B cell (primary cell): ENCODE measurements at regions not wholly inside any gene's neighbourhood (a gene's known extent, or its start where the extent isn't known, plus 50 kb on each side); places are given as distances from the start of the nearest gene placed in this dataset.

Experiments used
- EZH2 ChIP-seq: IDR thresholded peaks from 2 replicates; pipeline ENCODE4 v1.6.1; 2012; ENCODE audit warnings: borderline replicate concordance, low read depth, mild to moderate bottlenecking, moderate library complexity, low read length; ENCODE audit not compliant: insufficient read depth, poor library complexity, severe bottlenecking
- TF ChIP-seq, protein P1 (sequence below): fragments of 200-600 bp; IDR thresholded peaks from one replicate; pipeline ENCODE4 v1.8.0; 2022; ENCODE audit warnings: antibody characterized with exemption, mild to moderate bottlenecking

DNA sequence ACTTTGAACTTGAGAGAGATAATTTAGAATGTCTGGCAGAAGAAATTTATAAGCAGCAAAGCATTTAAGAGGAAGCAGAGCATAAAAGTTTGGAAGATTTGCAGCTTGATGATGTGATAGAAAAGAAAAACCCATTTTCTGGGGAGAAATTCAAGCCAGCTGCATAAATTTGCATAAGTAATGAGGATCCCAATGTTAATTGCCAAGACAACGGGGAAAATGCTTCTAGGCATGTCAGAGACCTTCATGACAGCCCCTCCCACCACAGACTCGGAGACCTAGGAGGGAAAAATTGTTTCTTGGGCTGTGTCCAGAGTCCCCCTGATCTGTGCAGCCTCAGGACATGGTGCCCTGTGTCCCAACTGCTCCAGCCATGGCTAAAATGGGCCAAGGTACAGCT, 263.6 kb upstream of the POT1 start:
- TF ChIP-seq, protein P1, sequence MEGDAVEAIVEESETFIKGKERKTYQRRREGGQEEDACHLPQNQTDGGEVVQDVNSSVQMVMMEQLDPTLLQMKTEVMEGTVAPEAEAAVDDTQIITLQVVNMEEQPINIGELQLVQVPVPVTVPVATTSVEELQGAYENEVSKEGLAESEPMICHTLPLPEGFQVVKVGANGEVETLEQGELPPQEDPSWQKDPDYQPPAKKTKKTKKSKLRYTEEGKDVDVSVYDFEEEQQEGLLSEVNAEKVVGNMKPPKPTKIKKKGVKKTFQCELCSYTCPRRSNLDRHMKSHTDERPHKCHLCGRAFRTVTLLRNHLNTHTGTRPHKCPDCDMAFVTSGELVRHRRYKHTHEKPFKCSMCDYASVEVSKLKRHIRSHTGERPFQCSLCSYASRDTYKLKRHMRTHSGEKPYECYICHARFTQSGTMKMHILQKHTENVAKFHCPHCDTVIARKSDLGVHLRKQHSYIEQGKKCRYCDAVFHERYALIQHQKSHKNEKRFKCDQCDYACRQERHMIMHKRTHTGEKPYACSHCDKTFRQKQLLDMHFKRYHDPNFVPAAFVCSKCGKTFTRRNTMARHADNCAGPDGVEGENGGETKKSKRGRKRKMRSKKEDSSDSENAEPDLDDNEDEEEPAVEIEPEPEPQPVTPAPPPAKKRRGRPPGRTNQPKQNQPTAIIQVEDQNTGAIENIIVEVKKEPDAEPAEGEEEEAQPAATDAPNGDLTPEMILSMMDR: no peak
- TF ChIP-seq EZH2: no peak
